Left ventricle myocardium superior (tissue), 1 donor: ENCODE measurements at regions not wholly inside any gene's neighbourhood (a gene's known extent, or its start where the extent isn't known, plus 50 kb on each side); places are given as distances from the start of the nearest gene placed in this dataset.
"Not testable (repeated sequence)": the region's sequence is repeated elsewhere in the genome, so short reads cannot be mapped to it uniquely, and the experiment has no call there.

ENCODE experiments used
- ATAC-seq: fragments of 200-7000 bp; cut with Tn5 transposase; one replicate; pipeline ENCODE4 v1.9.1; 2020; ENCODE audit warnings: mild to moderate bottlenecking, moderate library complexity
- DNase-seq: peaks from one replicate; pipeline ENCODE4 v3.0.0-alpha.2; 2020
- intact Hi-C: fragments of 100-400 bp; cut with micrococcal nuclease; formaldehyde crosslinking; loops from one replicate; pipeline ENCODE4 v1.11.0; 2022
- donor health status: DM: no; HTN: yes; CAD: no; lungs with severe emphysema.

DNA sequence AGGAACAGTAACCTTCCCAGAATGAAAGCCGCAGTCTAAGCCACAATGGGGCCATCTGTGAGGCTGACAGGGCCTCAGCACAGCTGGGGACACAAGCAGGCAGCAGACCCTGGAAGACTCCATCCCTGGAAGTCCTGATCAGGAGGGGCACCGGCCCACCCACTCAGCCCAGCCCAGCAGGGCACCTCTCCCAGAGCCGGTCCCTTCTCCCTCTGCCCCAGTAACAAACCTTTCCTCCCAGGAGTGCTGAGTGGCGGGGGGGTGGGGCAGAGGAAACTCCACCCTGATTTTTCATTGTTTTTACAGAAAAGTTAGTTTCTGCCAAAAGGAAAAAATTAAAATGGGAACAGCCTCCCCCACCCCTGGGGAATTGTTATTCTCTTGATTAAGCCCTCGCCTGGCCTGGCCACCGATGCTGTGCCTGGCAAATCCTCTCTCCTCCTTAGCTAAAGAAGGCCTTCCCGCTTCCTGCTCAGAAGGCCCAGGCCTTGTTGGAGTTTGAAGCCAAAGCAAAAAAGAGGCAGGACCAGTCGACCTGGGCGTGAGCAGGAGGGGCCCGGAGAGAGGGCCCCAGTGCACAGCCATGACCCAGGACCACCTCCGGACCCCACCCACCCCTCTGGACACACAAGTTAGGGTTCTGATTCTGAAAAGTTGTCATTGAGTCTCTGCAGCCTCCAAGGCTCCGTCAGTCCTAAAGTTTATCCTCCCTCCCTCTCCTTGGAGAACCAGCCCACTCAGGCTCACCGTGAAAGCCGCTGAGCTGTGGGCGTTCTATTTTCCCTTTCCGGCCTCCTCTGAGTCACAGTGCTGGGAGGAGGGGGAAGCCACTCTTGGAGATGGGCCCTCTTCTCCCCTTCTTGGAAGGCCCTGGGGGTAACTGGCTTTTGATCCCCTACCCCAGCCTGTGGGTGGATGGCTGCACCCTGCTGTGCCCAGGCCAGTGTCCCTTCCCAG lies 128.4 kb upstream of the TNRC6C start:
- peak; percentile 78 for DNase-seq
- ATAC-seq, result peak; percentile 76
- intact Hi-C loops, result no loop called here

DNA sequence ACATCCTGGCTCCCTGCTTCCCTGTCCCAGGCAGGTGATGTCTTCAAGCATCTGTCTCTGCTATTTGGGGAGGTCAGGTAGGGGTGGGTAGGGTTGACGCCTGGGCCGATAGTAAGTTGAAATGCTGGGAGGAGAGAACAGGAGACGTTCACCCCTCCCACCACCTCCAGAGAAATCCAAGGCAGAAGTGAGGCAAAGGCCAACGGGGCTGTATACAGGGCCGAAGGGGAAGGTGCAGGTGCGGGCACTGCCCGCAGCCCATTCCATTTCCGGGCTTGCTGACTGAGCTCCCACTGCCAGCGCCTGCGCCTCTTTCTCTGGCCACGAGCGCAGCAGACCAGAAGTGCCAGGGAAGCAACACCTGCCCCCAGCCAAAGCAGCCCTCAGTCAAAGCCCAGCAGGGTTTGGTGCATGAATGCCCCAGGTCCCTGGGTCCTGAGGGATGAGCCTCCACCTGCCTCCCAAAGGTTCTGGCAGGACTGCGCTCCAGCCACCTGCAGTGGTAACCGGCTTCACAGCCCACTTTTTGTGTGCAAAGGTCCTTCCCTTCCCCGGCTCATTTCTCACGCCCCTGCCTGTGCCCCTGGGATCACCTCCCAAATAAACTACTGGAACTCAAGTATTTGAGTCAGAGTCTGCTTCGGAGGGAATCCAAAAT lies 127.6 kb upstream of the TNRC6C start:
- ATAC-seq (no peak), DNase-seq (peak; percentile 22)
- intact Hi-C loops, result no loop called here

DNA sequence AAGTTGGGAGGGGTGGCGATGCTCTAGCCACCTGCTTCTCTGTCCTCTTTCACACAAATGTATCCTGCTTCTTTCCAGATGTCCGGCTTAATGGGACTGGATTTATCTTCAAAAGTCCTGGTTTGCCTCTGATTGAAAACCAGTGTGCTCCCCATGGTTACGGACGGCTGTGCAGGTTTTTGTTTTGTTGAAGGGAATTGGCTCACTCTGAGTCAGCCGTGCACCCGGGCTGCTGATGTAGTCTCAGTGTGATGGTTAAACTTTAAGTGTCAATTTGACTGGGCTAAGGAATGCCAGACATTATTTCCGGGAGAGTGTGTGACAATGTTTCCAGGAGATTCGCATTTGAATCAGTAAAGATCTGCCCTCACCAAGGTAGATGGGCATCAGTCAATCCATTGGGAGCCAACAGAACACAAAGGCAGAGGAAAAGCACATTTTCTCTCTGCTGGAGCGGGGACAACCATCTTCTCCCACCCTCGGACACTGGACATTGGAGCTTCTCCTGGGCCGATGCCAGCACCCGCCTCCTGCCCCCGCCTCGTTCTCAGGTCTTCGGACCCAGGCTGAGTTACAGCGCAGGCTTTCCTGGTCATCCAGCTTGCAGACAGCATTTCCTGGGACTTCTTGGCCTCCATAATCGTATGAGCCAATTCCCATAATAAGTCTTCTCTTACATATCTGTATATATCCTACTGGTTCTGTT lies 126.9 kb upstream of the TNRC6C start:
- ATAC-seq (no peak), DNase-seq (peak; percentile 32)
- intact Hi-C loops, result no loop called here

DNA sequence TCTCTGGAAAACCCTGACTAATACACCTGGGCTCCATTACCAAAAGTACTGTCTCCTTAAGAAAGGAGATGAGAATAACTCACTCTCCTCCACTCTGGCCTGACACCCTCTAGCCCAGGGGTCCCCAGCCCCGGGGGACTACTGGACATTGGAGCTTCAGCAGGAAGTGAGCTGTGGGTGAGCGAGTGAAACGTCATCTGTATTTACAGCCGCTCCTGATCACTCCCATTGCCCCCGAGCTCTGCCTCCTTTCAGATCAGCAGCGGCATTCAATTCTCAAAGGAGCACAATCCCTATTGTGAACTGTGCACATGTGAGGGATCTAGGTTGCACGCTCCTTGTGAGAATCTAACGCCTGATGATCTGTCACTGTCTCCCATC lies 126.3 kb upstream of the TNRC6C start:
- no peak for ATAC-seq
- peak; percentile 11 for DNase-seq
- intact Hi-C loops, result no loop called here

DNA sequence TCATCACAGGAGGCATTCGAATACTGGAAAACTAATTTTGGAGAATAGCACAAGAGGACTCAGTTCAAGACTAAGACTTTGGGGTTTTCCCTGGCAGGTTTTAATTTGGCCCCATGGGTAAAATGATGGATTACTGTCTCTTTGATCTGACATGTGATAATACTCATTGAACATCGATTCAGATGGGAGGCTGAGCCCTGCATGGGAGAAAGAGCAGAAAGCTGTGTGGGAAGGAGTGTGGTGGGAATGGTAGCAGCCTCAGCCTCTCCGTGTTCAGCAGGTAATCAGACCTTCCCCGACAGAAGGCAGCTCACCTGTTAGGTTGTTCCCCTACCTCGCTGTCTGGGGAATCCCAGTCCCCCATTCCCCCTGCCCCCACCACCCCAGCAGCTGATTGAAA lies 124.7 kb upstream of the TNRC6C start:
- DNase-seq, result no peak
- no peak for ATAC-seq
- intact Hi-C loops, result no loop called here

DNA sequence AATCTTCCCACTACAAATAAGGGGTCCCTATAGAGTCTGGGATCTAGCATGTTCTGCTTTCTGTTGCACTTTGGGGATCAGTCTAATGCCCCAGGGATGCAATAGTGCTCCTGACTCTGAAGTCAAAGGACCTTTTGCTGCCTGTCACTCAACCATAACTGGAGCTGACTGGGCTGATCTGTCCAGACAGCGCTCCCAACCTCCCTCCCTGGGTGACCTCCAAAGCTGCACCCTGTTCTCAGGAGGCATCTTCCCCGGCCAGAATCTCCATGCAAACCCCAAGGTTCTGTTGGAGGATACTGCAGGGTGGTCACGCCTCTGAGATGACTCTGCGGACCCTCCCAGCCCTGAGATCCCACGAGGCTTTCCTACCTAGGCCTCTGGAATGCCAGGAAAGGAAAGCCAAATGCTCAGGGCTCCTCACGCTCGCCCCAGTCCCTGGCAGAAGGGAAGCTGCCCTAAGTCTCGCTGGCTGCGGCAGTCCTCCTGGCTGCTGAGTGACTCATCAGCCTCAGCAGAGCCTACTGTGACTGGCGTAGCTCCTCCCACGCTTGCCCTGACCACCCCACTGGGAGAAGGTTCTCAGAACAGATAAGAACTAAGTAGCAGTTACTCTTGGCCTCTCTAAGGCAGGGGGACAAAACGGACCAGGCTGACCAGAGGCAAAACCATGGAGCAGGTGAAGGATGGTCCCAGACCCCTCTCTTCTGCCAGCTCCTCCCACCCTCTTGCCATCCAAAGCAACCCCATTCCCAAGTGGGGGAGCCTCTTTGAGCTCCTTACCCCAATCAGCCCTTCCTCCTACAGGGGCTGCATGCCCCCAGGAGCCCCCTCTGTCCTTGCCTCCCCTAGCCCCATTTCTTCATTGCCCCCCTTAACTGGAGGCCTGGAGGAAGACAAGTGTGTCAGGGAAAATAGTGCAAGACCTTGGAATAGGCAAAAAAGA lies 124.1 kb upstream of the TNRC6C start:
- DNase-seq, result peak; percentile 73
- intact Hi-C loops, result no loop called here
- peak; percentile 70 for ATAC-seq

GRCh38 chr17:77836557-77837041 lies 121.9 kb upstream of the TNRC6C start:
- intact Hi-C loops, result no loop called here
- peak; percentile 14 for ATAC-seq
- DNase-seq, result no peak

GRCh38 chr17:77837072-77837471 lies 121.4 kb upstream of the TNRC6C start:
- DNase-seq, result peak; percentile 6
- intact Hi-C loops, result not testable (repeated sequence)

GRCh38 chr17:77837917-77838316 lies 120.6 kb upstream of the TNRC6C start:
- intact Hi-C loops, result no loop called here
- ATAC-seq (no peak), DNase-seq (peak; percentile 23)

More at GRCh38 chr17:77837072-77837471, 121.4 kb upstream of the TNRC6C start:
- not testable (repeated sequence) for ATAC-seq

GRCh38 chr17:77838748-77839697 lies 119.5 kb upstream of the TNRC6C start:
- DNase-seq (peak; percentile 16), ATAC-seq (no peak)
- intact Hi-C loops, result no loop called here

GRCh38 chr17:77839698-77840512 lies 118.6 kb upstream of the TNRC6C start:
- peak; percentile 71 for ATAC-seq
- intact Hi-C loops, result no loop called here
- peak; percentile 62 for DNase-seq

GRCh38 chr17:77840513-77841165 lies 117.9 kb upstream of the TNRC6C start:
- peak; percentile 10 for DNase-seq
- ATAC-seq, result no peak
- intact Hi-C loops, result no loop called here

DNA sequence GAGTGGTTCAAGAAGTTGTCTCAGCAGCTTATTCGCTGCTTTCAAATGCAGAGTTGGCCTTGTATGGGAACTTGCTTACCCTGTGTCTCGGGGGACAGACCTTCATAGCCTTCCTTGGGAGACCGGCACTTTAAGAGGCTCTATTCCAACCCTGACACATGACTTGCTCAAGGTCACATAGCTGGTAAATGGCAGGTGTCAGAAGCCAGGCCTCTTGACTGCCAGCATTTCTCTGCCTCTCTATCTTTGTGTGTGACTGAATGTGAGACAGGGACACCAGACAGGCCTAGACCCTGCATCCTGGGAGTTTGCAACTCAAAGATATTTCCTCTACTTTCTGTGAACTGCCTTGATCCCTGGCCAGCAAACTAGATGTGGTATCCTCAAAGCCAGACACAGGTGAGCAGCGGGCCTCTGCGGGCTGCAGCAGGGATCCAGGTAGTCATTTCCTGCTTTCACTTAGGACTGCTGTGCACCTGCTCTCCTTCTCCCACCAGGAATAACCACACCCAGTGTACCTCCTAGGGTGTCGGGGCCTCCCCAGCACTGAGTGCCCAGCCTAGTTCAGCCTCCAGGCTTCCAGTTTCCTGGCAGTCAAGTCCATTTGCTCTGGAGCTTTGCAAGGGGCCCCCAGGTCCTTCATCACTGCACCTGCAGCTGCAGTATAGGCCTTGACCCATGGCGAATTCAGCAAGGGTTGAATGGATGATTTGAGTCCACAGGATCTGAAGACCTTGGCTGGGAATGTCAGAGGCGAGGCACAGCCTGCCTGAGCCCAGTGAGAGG lies 116.6 kb upstream of the TNRC6C start:
- peak; percentile 78 for ATAC-seq
- intact Hi-C loops, result no loop called here
- DNase-seq, result peak; percentile 31

DNA sequence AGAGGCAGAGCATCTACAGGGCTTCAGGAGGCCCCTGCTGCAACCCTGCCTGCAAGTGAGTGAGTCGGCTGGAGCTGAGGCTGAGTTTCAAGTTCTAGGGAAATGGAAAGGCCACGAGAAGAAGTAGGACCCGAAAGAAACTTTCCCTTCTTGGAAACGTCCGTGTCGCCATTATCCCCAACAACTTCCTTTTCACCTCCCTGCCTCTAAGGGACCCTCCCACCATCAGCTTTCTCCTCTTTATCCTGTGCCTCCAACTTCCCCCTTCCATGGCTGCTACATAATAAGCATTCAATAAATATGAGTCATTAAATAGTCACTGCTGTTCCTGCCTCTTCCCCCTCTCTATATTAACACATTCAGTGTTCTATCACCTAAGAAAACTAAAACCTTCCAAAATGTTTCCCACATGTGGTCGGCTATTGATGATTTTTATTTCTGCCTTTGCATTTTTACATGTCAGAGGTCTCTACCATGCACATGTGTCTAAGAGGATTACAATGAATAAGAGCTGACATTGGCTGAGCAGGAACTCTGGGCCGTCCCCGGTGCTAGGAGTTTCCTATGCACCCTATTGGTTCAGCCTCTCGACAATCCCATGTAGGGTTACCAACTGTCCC lies 115.9 kb upstream of the TNRC6C start:
- intact Hi-C loops, result no loop called here
- peak; percentile 10 for DNase-seq
- ATAC-seq, result no peak
